Stimulated activated CD8-positive, alpha-beta memory T cell treated with anti-CD3 and anti-CD28 coated beads, Interleukin-15, amount 100 ng/mL, for 48 hours (primary cell): ENCODE measurements at regions not wholly inside any gene's neighbourhood (a gene's known extent, or its start where the extent isn't known, plus 50 kb on each side); places are given as distances from the start of the nearest gene placed in this dataset.

Experiments used
- DNase-seq, 2 donors: peaks; one replicate each; pipeline ENCODE4 v3.0.0-alpha.2; 2020; ENCODE audit warnings: low read depth in 2 of 2

DNA sequence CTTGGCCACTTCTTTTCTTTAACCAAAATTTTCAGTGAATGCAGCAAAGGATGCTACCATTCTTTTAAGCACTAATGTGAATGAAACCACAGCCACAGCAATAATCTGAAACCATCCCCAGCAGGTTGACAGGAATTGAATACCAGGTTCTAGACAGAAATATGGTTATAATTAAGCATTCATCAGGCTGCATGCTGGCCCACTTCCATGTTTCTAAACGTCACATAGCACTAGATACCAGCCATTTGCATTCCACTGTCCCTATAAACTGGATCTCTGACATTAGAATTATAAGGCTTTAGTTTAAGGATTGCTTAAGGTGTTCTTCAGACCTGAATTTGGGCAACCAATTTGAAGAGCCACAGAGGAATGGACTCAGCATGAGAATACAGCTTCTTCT lies 340.8 kb upstream of the KLF6 start:
- no peak for DNase-seq

DNA sequence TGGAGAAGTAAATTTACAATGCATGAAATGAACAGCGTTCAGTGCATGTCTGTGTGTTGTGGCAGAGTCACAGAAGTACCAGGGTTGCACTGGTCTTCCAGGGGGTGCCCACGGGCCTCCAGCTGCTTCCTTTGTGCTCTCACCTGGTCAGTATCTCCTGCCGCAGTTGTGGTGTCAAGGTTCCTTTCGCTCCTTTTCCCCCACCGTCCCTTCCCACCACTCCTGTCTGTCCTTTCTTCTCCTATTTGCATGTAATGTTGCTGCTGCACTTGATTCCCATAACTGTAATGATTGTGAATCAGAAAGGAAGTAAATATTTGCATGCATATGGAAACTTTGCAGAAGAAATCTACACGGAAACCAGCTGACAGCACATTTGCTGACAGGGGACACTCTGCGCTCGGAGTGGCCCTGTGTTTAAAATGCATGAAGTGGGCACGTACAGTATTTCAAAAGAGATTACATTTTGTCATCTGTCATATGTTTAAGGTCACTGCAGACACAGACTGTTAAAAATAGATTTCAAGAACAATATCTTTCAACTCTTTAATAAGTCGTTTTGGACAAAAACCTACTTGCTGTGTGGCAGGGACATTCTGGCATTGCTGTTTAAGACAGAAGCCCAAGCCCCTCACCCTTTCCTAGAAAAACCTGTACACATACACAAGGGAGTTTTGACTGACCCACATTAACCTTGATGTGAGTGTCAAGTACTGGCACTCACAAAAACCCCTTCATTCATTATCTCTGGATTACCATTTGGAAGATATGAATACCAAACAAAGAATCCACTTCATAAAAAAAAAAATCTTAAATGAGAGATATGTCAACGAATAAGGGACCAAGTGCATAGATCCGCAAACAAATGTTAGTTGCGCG lies 336.7 kb upstream of the KLF6 start:
- no peak for DNase-seq

DNA sequence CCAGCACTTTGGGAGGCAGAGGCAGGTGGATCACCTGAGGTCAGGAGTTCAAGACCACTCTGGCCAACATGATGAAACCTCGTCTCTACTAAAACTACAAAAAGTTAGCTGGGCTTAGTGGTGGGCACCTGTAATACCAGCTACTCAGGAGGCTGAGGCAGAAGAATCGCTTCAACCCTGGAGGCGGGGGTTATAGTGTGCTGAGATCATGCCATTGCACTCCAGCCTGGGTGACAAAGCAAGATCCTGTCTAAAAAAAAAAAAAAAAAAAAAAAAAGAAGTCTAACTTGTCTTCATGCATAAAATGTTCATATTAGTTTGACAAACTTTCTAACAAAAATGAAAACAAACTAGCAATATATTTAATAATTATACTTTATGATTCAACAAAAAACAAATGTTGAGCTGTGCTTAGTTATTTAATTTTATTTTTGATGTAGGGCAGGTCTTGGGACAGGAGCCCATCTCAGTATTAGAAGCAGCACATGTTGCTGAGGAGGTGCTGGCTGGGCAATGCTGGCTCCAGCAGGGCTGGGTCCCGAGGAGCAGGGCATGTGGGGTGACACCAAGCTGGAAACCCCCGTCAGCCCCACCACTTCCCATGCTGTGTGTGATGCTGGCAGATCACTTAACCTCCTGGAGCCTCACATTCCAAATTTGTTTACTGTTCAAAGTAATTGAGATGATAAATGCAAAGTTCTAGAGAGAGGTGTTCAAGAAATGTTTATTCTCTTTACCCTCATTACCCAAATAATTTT lies 335.3 kb upstream of the KLF6 start:
- no peak for DNase-seq

- DNase-seq = no peak
These were observed 334.1 kb upstream of the KLF6 start for GRCh38 chr10:4119107-4119506.

- DNase-seq = no peak
These were observed 332.6 kb upstream of the KLF6 start for GRCh38 chr10:4117604-4118003.

DNA sequence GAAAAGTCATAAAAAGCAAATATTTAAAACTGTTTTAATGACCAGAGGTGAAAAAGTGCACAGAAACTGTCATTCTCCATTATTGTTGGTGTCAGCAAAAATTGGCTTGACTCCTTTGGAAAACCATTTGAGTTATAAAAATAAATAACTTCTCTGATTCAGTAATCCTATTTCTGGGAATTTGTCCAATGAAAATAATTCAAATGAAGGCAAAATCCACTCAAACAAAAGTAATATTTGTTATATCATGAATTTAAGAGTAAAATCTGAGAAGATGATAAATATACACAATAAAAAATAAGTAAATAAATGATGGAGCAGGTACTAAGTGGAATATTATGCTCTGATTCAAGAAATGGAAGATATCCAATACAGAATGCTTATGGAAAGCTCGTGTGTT lies 326.6 kb upstream of the KLF6 start:
- DNase-seq = no peak

GRCh38 chr10:4109469-4109868 lies 324.5 kb upstream of the KLF6 start:
- no peak for DNase-seq

DNA sequence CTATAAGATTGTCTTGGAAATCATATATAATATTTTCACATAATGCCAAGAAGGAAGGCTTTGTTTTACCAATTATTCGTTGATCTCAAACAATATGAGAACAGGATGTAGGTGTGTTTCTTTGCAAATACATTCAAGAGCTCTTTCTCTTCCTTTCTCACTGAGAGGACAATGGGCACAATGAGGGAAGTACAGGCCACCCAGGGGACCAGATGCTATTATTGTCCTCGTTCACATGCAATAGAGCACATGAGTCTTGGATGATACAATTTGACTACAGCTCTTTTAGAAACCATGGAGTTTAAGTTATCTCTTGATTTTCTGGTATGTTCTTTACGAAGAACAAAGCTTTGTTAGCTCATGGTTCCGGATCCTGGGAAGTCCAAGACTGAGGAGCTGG lies 323.7 kb upstream of the KLF6 start:
- no peak for DNase-seq

GRCh38 chr10:4107285-4107851 lies 322.4 kb upstream of the KLF6 start:
- DNase-seq = no peak

DNA sequence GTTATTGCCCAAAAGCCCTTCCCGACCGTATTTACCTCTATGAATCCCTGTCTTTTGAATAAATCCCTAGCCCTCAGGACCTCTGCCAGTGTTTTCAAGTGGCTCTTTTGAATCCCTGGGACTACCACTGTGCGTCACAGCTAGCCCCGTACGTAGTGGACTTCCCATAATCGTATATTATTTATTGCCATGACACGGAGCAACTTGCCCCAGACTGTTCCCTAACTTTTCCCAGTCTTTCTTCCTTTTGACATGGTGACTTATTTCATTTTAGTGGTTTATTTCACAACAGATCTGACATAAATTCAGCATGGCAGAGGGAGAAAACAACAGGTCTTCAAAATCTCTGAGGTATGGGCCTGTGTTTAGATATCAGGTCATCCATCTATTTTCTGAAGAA lies 318.6 kb upstream of the KLF6 start:
- no peak for DNase-seq

GRCh38 chr10:4102802-4103344 lies 317.9 kb upstream of the KLF6 start:
- DNase-seq = no peak

DNA sequence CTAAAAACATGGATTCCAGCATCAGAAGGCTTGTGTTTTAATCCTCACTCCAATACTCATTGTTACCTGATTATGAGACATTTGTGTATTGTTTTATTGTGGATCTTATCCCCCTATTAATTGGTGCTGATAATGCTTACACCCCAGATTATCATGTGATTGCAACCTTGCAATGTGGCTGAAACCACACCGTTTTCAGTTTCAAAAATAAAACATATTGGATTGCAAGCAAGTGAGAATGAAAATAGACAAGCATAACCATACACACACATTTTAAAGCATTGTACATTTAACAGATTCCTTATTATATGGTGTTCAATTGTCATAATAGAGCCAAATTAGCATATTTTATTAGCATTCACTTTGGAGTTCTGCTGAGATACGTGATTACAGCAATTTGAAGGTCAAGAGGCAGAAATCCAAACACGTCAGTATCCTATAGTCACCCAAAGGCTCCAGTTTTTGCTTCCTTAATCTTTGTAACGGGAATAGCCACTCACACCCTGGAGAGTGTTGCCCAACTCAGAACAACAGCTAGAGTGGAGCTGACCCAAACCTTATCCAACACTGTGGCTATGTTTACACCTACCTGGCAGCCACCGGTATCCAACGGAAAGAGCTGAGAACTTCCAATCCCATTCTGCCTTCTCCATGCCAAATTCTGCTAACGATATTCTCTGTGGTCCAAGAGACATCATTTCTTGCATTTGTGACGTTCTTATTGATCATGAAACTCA lies 317.1 kb upstream of the KLF6 start:
- DNase-seq = no peak

DNA sequence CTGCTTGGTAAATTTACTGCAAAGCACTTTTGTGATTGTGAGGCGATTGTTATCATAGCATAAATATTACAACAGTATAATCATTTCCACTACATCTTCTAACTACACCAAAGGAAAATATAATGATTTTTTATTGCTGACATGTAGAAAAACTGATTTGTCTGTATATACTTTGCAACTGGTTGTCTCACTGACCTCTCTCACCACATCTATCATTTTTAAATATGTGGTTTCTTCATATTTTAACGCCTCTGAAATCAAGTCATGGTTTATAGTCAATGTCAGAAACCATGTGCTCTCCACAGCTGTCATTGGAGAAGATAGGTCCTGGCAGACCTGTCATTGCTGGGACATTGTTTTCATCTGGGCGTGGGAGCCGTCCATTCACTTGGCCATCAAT lies 315.4 kb upstream of the KLF6 start:
- no peak for DNase-seq

DNA sequence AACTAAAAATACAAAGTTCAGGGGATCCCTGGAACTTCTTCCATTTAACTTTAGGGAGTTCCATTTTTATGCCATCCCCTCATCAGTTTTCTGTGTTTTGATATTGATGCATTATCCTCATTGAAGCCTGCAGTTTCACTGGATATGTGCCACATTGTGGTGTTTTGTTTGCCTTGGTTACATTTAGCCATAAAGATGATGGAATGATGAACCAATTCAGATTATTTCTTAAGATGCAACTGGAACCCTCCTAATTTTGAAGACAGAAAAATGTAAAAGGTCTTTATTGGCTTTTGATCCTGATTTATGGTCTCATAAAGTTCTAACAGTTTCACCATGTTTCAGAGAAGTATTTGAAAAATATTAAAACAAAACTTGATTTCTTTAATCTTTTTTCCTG lies 314.2 kb upstream of the KLF6 start:
- DNase-seq = no peak

GRCh38 chr10:4095166-4095917 lies 310.3 kb upstream of the KLF6 start:
- no peak for DNase-seq

DNA sequence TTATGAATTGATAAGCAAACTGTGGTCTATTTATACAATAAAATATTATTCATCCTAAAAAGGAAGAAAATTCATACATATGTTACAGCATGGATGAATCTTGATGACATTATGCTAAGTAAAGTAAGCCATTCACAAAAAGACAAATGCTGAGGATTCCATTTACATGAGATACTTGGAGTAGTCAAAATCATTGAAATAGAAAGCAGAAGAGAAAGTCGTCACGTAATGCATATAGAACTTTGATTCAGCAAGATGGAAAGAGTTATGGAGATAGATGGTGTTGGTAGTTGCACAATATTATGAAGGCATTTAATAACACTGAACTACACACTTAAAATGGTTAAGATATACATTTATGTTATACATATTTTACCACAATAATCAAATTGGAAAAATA lies 309.7 kb upstream of the KLF6 start:
- no peak for DNase-seq

DNA sequence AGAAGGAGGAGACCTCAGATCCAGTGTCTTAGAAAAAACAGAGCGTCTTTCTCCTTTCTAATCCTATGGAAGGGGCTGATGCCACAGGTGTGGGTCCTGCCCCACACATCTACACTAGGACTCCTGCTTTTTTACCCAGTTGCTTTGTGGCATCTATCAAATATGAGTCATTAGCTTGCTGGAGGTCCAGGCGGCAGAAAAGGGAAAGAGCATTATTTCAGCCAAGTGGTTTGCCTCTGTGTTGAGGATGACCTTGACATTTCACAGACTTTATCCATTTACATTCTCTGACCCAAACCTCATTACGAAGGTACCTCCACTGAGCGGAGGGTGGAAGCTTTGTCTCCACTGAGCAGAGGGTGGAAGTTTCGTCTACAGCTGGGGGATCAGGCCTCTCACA lies 308.4 kb upstream of the KLF6 start:
- no peak for DNase-seq

- DNase-seq = no peak
These were observed 303.5 kb upstream of the KLF6 start for GRCh38 chr10:4088354-4089066.

DNA sequence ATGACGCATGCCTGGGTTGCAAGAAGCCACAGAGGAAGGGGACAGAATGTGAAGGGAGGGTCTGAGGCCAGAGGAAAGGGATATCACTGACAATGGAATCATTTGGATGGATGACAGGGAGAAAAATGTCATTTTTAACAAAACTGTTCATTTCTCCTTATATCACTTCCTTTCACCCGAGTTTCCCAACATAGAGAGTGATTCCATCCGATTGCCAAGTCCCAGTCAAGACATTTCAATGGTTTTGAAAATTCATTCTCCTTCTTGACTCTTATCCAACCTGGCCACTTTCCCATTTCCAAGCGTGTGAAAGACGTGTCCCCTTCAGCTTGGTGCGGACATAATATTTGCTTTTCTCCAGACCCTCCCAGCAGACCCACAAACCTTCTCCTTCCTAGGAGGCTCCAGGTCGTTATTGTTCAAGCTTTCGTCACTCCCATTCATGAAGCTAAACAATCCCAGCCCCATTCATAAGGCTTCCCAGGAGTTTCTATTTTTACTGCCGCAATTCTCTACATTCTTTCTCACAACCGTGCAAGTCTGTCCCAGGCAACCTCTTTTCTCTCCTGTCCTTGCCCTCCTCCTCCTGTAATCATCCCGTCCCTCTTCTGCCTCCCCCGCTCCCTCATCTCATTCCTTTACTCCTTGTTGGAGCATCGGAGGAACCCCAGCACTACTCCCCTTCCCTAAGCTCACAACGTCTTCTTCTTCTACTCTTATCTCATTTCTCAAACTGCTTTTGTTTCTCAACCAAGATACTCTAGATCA lies 301.3 kb upstream of the KLF6 start:
- no peak for DNase-seq

DNA sequence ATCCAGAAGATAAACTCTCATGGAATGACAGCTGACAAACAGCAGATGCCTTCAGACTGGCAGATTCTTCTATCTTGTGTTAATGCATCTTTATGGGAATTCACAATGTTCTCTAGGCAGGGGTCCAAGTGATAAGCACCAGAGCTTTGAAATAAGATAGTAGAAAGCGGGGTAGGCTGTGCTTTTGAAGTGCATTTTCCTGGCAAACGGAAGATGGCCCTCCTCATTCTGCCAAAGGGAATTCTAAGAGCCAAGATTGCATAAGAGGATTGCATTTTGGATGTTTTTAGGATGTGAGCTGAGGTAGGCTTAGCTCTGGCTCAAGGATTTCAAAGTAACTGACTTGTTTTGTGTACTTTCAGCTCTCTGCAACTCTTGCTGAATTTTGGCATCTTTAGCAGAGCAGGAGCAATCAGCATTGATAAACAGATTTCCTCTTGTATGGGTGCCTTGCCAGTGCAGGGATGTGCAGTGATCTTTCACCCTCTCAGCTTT lies 298.5 kb upstream of the KLF6 start:
- DNase-seq = no peak
